Upper lobe of left lung (tissue), 4 donors: ENCODE measurements at regions not wholly inside any gene's neighbourhood (a gene's known extent, or its start where the extent isn't known, plus 50 kb on each side); places are given as distances from the start of the nearest gene placed in this dataset.

ENCODE experiments used
- EP300 ChIP-seq, 4 donors: sonication (generic); formaldehyde crosslinking; IDR thresholded peaks; one replicate each; pipeline ENCODE4 v1.5.1; 2017; ENCODE audit warnings: antibody characterized with exemption in 4 of 4, control low read depth in 2 of 4
- POLR2A ChIP-seq, 4 donors: fragments of 450-650 bp; IDR thresholded peaks; one replicate each; pipeline ENCODE4 v1.5.1; 2016 to 2017; ENCODE audit warnings: antibody characterized with exemption in 4 of 4, mild to moderate bottlenecking in 2 of 4
- POLR2AphosphoS5 ChIP-seq, 2 donors: sonication (generic); formaldehyde crosslinking; IDR thresholded peaks; one replicate each; pipeline ENCODE4 v1.5.1; 2017; ENCODE audit warnings: antibody characterized with exemption in 2 of 2
- TF ChIP-seq, protein P1 (sequence below), 6 experiments: fragments of 450-650 bp in 4 of 6; fragments of 200-600 bp in 2 of 6; sonication (generic) in 2 of 6; IDR thresholded peaks; one replicate each; pipeline ENCODE4 v1.5.1; 2016 to 2019; ENCODE audit warnings: antibody characterized with exemption in 6 of 6

DNA sequence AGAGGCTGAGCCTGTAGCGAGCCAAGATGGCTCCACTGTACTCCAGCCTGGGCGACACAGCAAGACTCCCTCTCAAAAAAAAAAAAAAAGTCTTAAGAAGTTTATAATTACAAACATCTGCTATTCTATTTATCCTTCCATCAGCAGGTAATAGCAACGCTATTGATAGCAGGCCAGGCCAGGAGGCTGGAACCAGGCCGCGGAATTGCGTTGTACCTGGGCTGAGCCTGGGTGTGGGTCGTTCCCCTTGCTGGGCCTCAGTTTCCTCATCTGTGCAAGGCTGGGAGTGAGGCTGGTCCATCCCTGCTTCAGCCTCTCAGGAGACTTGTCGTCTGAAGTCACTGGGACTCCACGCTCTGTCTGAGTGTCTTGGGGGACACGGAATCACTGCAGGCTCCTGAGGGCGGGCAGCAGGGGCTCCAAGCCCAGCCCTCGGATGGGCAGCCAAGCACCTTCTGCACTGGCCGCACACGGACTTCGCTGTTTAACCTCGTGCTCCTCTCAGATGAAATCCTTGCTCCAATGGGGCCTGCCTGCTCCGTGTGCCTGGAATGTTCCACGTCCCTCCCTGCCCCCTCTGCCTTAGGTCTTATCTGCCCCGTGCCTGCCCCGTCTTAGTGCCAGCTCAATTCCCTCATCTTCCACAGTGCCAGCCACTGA, 103.9 kb upstream of the C1orf174 start:
- TF ChIP-seq, protein P1, sequence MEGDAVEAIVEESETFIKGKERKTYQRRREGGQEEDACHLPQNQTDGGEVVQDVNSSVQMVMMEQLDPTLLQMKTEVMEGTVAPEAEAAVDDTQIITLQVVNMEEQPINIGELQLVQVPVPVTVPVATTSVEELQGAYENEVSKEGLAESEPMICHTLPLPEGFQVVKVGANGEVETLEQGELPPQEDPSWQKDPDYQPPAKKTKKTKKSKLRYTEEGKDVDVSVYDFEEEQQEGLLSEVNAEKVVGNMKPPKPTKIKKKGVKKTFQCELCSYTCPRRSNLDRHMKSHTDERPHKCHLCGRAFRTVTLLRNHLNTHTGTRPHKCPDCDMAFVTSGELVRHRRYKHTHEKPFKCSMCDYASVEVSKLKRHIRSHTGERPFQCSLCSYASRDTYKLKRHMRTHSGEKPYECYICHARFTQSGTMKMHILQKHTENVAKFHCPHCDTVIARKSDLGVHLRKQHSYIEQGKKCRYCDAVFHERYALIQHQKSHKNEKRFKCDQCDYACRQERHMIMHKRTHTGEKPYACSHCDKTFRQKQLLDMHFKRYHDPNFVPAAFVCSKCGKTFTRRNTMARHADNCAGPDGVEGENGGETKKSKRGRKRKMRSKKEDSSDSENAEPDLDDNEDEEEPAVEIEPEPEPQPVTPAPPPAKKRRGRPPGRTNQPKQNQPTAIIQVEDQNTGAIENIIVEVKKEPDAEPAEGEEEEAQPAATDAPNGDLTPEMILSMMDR (IDR thresholded peaks at IDR 0.05): no peak
- TF ChIP-seq POLR2AphosphoS5 (IDR thresholded peaks at IDR 0.05) (no peak), EP300 (IDR thresholded peaks at IDR 0.05) (no peak), POLR2A (IDR thresholded peaks at IDR 0.05) (no peak)
